ENCODE measurements at regions not wholly inside any gene's neighbourhood (a gene's known extent, or its start where the extent isn't known, plus 50 kb on each side); places are given as distances from the start of the nearest gene placed in this dataset.

DNA sequence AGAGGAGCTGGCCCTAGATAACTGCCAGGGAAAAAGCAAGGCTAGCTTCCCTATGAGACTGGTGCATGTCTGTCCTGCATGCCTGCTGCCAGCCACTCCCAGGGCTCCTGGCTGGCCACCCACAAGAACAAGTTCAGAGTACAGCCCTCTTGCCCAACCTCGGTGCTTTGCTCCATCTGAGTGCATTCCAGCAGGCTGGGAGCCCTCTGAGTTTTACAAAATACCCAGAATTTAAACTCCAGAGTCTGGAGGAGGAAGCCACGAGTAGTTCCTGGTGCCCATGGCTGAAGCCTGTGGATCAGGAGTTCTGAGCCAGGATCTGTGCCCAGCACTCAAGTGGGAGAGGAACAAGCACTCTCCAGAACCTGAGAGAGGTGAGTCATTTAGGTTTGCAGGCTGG is 111.6 kb downstream of the MAGEE2 start:
- no peaks in the 10 kb centered on the region for H3K27me3 ChIP-seq (replicated peaks in 1 of 7)
- intact Hi-C loops (cut with DNase I; ENCODE audit: low total_unique reads), result no loop called here
- H3K4me1 ChIP-seq, result no peaks in the 10 kb centered on the region
- no peak overlapping the region for H3K4me3 ChIP-seq
- TF ChIP-seq, protein P1, sequence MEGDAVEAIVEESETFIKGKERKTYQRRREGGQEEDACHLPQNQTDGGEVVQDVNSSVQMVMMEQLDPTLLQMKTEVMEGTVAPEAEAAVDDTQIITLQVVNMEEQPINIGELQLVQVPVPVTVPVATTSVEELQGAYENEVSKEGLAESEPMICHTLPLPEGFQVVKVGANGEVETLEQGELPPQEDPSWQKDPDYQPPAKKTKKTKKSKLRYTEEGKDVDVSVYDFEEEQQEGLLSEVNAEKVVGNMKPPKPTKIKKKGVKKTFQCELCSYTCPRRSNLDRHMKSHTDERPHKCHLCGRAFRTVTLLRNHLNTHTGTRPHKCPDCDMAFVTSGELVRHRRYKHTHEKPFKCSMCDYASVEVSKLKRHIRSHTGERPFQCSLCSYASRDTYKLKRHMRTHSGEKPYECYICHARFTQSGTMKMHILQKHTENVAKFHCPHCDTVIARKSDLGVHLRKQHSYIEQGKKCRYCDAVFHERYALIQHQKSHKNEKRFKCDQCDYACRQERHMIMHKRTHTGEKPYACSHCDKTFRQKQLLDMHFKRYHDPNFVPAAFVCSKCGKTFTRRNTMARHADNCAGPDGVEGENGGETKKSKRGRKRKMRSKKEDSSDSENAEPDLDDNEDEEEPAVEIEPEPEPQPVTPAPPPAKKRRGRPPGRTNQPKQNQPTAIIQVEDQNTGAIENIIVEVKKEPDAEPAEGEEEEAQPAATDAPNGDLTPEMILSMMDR (IDR thresholded peaks at IDR 0.05 in 8 of 11, conservative IDR thresholded peaks at IDR 0.05 in 3 of 11), result no peak
- TF ChIP-seq POLR2A (IDR thresholded peaks at IDR 0.05), result no peak
- WGBS, 5 donors, result 40 to 86% (median 54%) methylated on average over 1 to 2 of the region's 2 CpGs
- no peak for DNase-seq
- no peaks in the 10 kb centered on the region for H3K36me3 ChIP-seq
- H3K27ac ChIP-seq, result no peak overlapping the region
- peaks cover 0 to 10% (median 0%) of the 10 kb centered on the region in 8 donors for H3K9me3 ChIP-seq

DNA sequence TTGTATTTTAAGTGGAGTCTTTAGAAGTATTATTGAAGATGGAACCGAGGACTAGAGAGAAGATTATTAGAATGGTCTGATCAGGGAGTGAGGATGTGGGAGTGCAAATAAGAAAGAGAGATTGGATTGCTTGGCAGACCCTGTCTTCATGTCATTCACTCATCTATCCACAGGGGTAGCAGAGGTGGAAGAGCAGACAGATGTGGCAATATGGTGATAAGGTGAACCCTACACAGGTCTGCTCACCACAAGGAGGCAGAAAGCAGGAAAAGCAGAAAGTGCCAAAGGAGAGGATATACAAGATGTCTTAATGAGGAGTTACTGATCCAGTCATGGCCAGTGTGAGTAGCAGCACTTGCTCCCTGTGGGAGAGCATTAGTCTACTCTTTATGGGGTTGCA is 129.4 kb downstream of the MAGEE2 start:
- Histone ChIP-seq H3K9me3 (peaks cover 0 to 9% (median 1%) of the 10 kb centered on the region in 8 donors), H3K4me3 (no peak overlapping the region), H3K4me1 (no peaks in the 10 kb centered on the region), H3K27ac (no peak overlapping the region), H3K36me3 (no peaks in the 10 kb centered on the region), H3K27me3 (replicated peaks in 1 of 7) (no peaks in the 10 kb centered on the region)
- no peak for DNase-seq
- TF ChIP-seq POLR2A (IDR thresholded peaks at IDR 0.05) (no peak), POLR2AphosphoS5 (IDR thresholded peaks at IDR 0.05) (no peak)
- TF ChIP-seq, protein P1 (IDR thresholded peaks at IDR 0.05 in 8 of 11, conservative IDR thresholded peaks at IDR 0.05 in 3 of 11), result no peak
- WGBS, 5 donors, result 56 to 84% (median 72%) methylated on average over 1 of the region's 1 CpG
- intact Hi-C loops (cut with DNase I; ENCODE audit: low total_unique reads), result no loop called here

DNA sequence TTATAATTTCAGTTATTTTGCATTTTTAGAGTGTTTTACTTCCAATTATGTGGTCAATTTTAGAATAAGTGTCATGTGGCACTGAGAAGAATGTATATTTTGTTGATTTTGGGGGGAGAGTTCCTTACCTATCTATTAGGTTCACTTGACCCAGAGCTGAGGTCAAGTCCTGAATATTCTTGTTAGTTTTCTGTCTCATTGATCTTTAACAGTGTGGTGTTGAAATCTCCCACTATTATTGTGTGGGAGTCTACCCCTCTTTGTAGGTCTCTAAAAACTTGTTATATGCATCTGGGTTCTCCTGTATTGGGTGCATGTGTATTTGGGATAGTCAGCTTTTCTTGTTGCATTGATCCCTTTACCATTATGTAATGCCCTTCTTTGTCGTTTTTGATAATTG is 127.0 kb upstream of the ZDHHC15 start:
- no peak overlapping the region for H3K4me3 ChIP-seq
- peaks cover 0 to 33% (median 22%) of the 10 kb centered on the region in 8 donors for H3K9me3 ChIP-seq
- WGBS, 5 donors, result 59 to 73% (median 61%) methylated on average over 1 of the region's 1 CpG
- no peak overlapping the region for H3K27ac ChIP-seq
- intact Hi-C loops (cut with DNase I; ENCODE audit: low total_unique reads), result no loop called here
- H3K4me1 ChIP-seq, result no peaks in the 10 kb centered on the region
- DNase-seq, result no peak
- H3K36me3 ChIP-seq, result no peaks in the 10 kb centered on the region
- TF ChIP-seq, protein P1 (IDR thresholded peaks at IDR 0.05 in 8 of 11, conservative IDR thresholded peaks at IDR 0.05 in 3 of 11), result no peak
- TF ChIP-seq POLR2A (IDR thresholded peaks at IDR 0.05) (no peak), POLR2AphosphoS5 (IDR thresholded peaks at IDR 0.05) (no peak)
- H3K27me3 ChIP-seq (replicated peaks in 1 of 7), result no peaks in the 10 kb centered on the region

DNA sequence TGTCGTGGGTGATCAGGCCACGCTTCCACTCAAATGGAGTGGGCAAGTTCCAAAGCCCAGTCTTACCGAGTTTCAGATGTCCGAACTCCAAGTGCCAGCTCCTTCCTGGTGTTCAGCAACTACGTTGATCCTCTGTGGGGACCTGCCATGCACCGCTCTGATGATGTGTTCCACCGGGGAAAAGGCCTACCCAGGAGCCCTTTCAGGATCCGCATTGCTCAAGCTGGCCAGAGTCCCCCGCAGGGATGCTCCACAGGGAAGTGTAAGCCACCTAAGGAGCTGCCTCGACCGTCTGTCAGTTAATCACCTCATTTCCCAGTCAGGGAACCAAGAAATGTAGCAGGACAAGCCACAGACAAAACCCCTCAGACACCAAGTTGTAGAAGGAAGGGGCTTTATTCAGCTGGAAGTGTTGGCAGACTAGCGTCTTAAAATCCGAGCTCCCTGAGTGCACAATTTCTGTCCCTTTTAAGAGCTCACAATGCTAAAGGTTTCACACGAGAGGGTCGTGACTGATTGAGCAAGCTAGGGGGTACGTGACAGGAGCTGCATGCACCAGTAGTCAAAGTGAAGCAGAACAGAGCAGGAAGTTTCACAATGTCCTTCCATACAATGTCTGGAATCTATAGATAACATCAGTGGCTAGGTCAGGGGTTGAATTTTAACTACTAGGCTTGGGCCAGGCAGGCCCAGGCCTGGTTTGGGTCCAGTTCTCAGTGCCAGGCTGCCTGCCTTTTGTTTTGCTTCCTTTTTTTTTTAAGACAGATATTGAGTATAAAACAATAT is 126.2 kb upstream of the ZDHHC15 start:
- DNase-seq, result no peak
- Histone ChIP-seq H3K27ac (no peak overlapping the region), H3K4me3 (no peak overlapping the region), H3K9me3 (peaks cover 0 to 38% (median 27%) of the 10 kb centered on the region in 8 donors), H3K36me3 (no peaks in the 10 kb centered on the region), H3K4me1 (no peaks in the 10 kb centered on the region), H3K27me3 (replicated peaks in 1 of 7) (no peaks in the 10 kb centered on the region)
- WGBS, 5 donors, result 65 to 82% (median 75%) methylated on average over 15 to 16 of the region's 16 CpGs
- intact Hi-C loops (cut with DNase I; ENCODE audit: low total_unique reads), result no loop called here
- TF ChIP-seq POLR2A (IDR thresholded peaks at IDR 0.05), result no peak
